HG03521 (cell line): ENCODE measurements at regions not wholly inside any gene's neighbourhood (a gene's known extent, or its start where the extent isn't known, plus 50 kb on each side); places are given as distances from the start of the nearest gene placed in this dataset.

Source experiments
- ATAC-seq: cut with Tn5 transposase; IDR thresholded peaks from one replicate; pipeline ENCODE4 v1.9.1; 2021; ENCODE audit warnings: mild to moderate bottlenecking, moderate library complexity; ENCODE audit not compliant: unreplicated experiment

- ATAC-seq, result no peak
These were observed 290.9 kb downstream of the KCNRG start for GRCh38 chr13:50306156-50306555.

GRCh38 chr13:50309318-50309717, 294.1 kb downstream of the KCNRG start:
- no peak for ATAC-seq

- ATAC-seq, result no peak
These were observed 294.8 kb downstream of the KCNRG start for GRCh38 chr13:50309882-50310594.

- no peak for ATAC-seq
These were observed 295.5 kb downstream of the KCNRG start for GRCh38 chr13:50310734-50311133.

- no peak for ATAC-seq
These were observed 303.6 kb downstream of the KCNRG start for GRCh38 chr13:50318887-50319286.

- no peak for ATAC-seq
These were observed 304.5 kb downstream of the KCNRG start for GRCh38 chr13:50319635-50320255.

- no peak for ATAC-seq
These were observed 305.1 kb downstream of the KCNRG start for GRCh38 chr13:50320271-50320862.

- ATAC-seq, result no peak
These were observed 306.8 kb downstream of the KCNRG start for GRCh38 chr13:50322006-50322405.

GRCh38 chr13:50323440-50324065, 308.3 kb downstream of the KCNRG start:
- ATAC-seq, result no peak

- no peak for ATAC-seq
These were observed 311.0 kb downstream of the KCNRG start for GRCh38 chr13:50326271-50326670.

- ATAC-seq, result no peak
These were observed 311.6 kb downstream of the KCNRG start for GRCh38 chr13:50326811-50327210.

GRCh38 chr13:50334115-50334778, 319.0 kb downstream of the KCNRG start:
- ATAC-seq, result no peak

GRCh38 chr13:50334944-50335343, 319.7 kb downstream of the KCNRG start:
- no peak for ATAC-seq

- no peak for ATAC-seq
These were observed 324.0 kb downstream of the KCNRG start for GRCh38 chr13:50339271-50339670.

- ATAC-seq, result no peak
These were observed 324.9 kb downstream of the KCNRG start for GRCh38 chr13:50340146-50340545.

- no peak for ATAC-seq
These were observed 325.5 kb downstream of the KCNRG start for GRCh38 chr13:50340551-50341287.

GRCh38 chr13:50341526-50341925, 326.3 kb downstream of the KCNRG start:
- no peak for ATAC-seq

- ATAC-seq, result no peak
These were observed 329.5 kb downstream of the KCNRG start for GRCh38 chr13:50344717-50345116.

GRCh38 chr13:50345804-50346203, 330.6 kb downstream of the KCNRG start:
- no peak for ATAC-seq

- ATAC-seq, result no peak
These were observed 333.1 kb downstream of the KCNRG start for GRCh38 chr13:50348371-50348770.
